ENCODE measurements at regions not wholly inside any gene's neighbourhood (a gene's known extent, or its start where the extent isn't known, plus 50 kb on each side); places are given as distances from the start of the nearest gene placed in this dataset.

DNA sequence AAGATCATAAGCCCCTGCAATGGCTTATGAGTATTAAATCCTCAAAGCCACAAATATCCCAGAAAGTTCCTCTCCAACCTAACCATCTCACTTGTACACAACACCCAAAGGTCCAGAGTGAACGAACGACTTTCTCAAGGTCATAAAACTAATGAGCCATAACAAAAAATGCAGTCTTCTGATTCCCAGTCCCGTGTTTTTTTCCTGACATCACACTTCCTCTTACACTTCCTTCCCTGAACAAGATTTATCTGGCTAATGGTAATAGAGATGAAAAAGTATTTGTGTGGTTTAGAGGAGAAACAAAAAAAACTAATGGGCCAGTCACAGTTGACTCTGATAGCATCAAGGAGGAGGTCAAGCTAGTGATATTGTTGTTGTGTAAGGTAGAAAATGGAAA lies 99.5 kb upstream of the KLHL13 start:
- ATAC-seq: no peak
- no peak overlapping the region for H2AFZ ChIP-seq (ENCODE audit: low read depth, low read length)

GRCh38 chrX:118216509-118216908 lies 99.9 kb upstream of the KLHL13 start:
- in situ Hi-C loops (cut with MboI) (no loop called here), intact Hi-C loops (cut with micrococcal nuclease) (no loop called here)
- ChIA-PET POLR2A (no interaction called here), CTCF (ENCODE audit: low intra/inter-chr PET ratio) (no interaction called here)
- DNase-seq (ENCODE audit: extremely low read depth in 1 of 4, low spot score in 3 of 4) (no peak), FAIRE-seq (no peak), ATAC-seq (no peak)
- H3K9ac ChIP-seq (ENCODE audit: insufficient read depth in 1 of 2, low read depth in 2 of 2, low read length in 2 of 2): no peak overlapping the region
- no peaks in the 10 kb centered on the region for H3K9me1 ChIP-seq (ENCODE audit: control insufficient read depth, insufficient read depth, low read length)
- no peak overlapping the region for H3K4me3 ChIP-seq
- no peaks in the 10 kb centered on the region for H4K20me1 ChIP-seq (replicated peaks; ENCODE audit: control insufficient read depth, insufficient read depth, low read length)
- no peaks in the 10 kb centered on the region for H3K79me2 ChIP-seq (ENCODE audit: control insufficient read depth, insufficient read depth, low read length)
- H2AFZ ChIP-seq (ENCODE audit: low read depth, low read length): no peak overlapping the region
- H3K4me1 ChIP-seq (replicated peaks in 1 of 2; ENCODE audit: control insufficient read depth in 2 of 2, insufficient read depth in 2 of 2, low read length in 2 of 2): no peaks in the 10 kb centered on the region
- 2% methylated on average over 5 of the region's 5 CpGs for WGBS (ENCODE audit: insufficient coverage, low coverage, missing lambda C conversion rate)
- no peak overlapping the region for H3K4me2 ChIP-seq (ENCODE audit: insufficient read depth, low read length)
- no peak overlapping the region for H3K27ac ChIP-seq (ENCODE audit: extremely low read depth, low read depth, low read length)
- H3K27me3 ChIP-seq (ENCODE audit: control insufficient read depth in 2 of 2, insufficient read depth in 2 of 2, low read length in 2 of 2): no peaks in the 10 kb centered on the region; a peak in 1 of 5 replicates
- H3K9me3 ChIP-seq (replicated peaks; ENCODE audit: control insufficient read depth, insufficient read depth, low read depth, low read length): no peaks in the 10 kb centered on the region
- H3K36me3 ChIP-seq (ENCODE audit: control insufficient read depth, insufficient read depth, low read length): no peaks in the 10 kb centered on the region
- no TSS peak for BruUV-seq (replicated peaks)
- TF ChIP-seq CHAMP1 (IDR thresholded peaks at IDR 0.05): no peak
- TF ChIP-seq EP300 (IDR thresholded peaks at IDR 0.05; ENCODE audit: low read length): no peak
- no peak for TF ChIP-seq BACH1 (tag; IDR thresholded peaks at IDR 0.05)
- TF ChIP-seq TAF9B (IDR thresholded peaks at IDR 0.05; ENCODE audit: partially characterized antibody): no peak
- TF ChIP-seq NCOA2 (IDR thresholded peaks at IDR 0.05; ENCODE audit: partially characterized antibody in 2 of 2): no peak
- no peak for TF ChIP-seq KLF10 (CRISPR knock-in tag; IDR thresholded peaks at IDR 0.05)
- TF ChIP-seq POLR2AphosphoS2 (IDR thresholded peaks at IDR 0.05; ENCODE audit: low read length): no peak
- no peak for TF ChIP-seq ZNF644 (tag; IDR thresholded peaks at IDR 0.05; ENCODE audit: low read depth)
- no peak for TF ChIP-seq KHSRP (IDR thresholded peaks at IDR 0.05)
- TF ChIP-seq FOXM1 (IDR thresholded peaks at IDR 0.05; ENCODE audit: low read depth): no peak
- no peak for TF ChIP-seq FOXM1 (CRISPR knock-in tag; IDR thresholded peaks at IDR 0.05; ENCODE audit: low read depth)
- no peak for TF ChIP-seq ZC3H11A (IDR thresholded peaks at IDR 0.05; ENCODE audit: low read depth, low read length)
- TF ChIP-seq ZNF134 (CRISPR knock-in tag; conservative IDR thresholded peaks at IDR 0.05): no peak
- no peak for TF ChIP-seq ZNF41 (CRISPR knock-in tag; conservative IDR thresholded peaks at IDR 0.05)
- no peak for TF ChIP-seq GTF2B (IDR thresholded peaks at IDR 0.05; ENCODE audit: extremely low read depth, insufficient read length)

More for the DNA sequence above, 99.5 kb upstream of the KLHL13 start:
- in situ Hi-C loops (cut with MboI): no loop called here
- H3K79me2 ChIP-seq (ENCODE audit: control insufficient read depth, insufficient read depth, low read length): no peaks in the 10 kb centered on the region
- no peak overlapping the region for H3K4me3 ChIP-seq
- H3K27ac ChIP-seq (ENCODE audit: extremely low read depth, low read depth, low read length): no peak overlapping the region
- CTCF ChIA-PET (ENCODE audit: low intra/inter-chr PET ratio): no interaction called here
- intact Hi-C loops (cut with micrococcal nuclease): no loop called here
- no peaks in the 10 kb centered on the region for H3K9me1 ChIP-seq (ENCODE audit: control insufficient read depth, insufficient read depth, low read length)
- H3K9ac ChIP-seq (ENCODE audit: insufficient read depth in 1 of 2, low read depth in 2 of 2, low read length in 2 of 2): no peak overlapping the region
- H3K36me3 ChIP-seq (ENCODE audit: control insufficient read depth, insufficient read depth, low read length): no peaks in the 10 kb centered on the region
- FAIRE-seq: no peak
- DNase-seq (ENCODE audit: extremely low read depth in 1 of 4, low spot score in 3 of 4): no peak
- TF ChIP-seq CAMTA2 (CRISPR knock-in tag; conservative IDR thresholded peaks at IDR 0.05): no peak
- no peak for TF ChIP-seq ZNF79 (CRISPR knock-in tag; IDR thresholded peaks at IDR 0.05; ENCODE audit: low read depth)
- TF ChIP-seq HNRNPH1 (optimal IDR thresholded peaks at IDR 0.05; ENCODE audit: low read depth, low read length): no peak
- TF ChIP-seq C11orf30 (IDR thresholded peaks at IDR 0.05; ENCODE audit: low read depth): no peak
- no peak for TF ChIP-seq NR2C1 (IDR thresholded peaks at IDR 0.05)
- no peak for TF ChIP-seq NR2C1 (tag; IDR thresholded peaks at IDR 0.05)
- no peaks in the 10 kb centered on the region for H4K20me1 ChIP-seq (replicated peaks; ENCODE audit: control insufficient read depth, insufficient read depth, low read length)
- no peaks in the 10 kb centered on the region for H3K4me1 ChIP-seq (replicated peaks in 1 of 2; ENCODE audit: control insufficient read depth in 2 of 2, insufficient read depth in 2 of 2, low read length in 2 of 2)
- no TSS peak for BruUV-seq (replicated peaks)
- H3K4me2 ChIP-seq (ENCODE audit: insufficient read depth, low read length): no peak overlapping the region
- no peaks in the 10 kb centered on the region; a peak in 1 of 5 replicates for H3K27me3 ChIP-seq (ENCODE audit: control insufficient read depth in 2 of 2, insufficient read depth in 2 of 2, low read length in 2 of 2)
- 10% methylated on average over 3 of the region's 3 CpGs for WGBS (ENCODE audit: insufficient coverage, low coverage, missing lambda C conversion rate)
- POLR2A ChIA-PET: no interaction called here
- no peaks in the 10 kb centered on the region for H3K9me3 ChIP-seq (replicated peaks; ENCODE audit: control insufficient read depth, insufficient read depth, low read depth, low read length)
